GM18858 (cell line): ENCODE measurements at regions not wholly inside any gene's neighbourhood (a gene's known extent, or its start where the extent isn't known, plus 50 kb on each side); places are given as distances from the start of the nearest gene placed in this dataset.
"Not testable (repeated sequence)": the region's sequence is repeated elsewhere in the genome, so short reads cannot be mapped to it uniquely, and the experiment has no call there.

ENCODE experiments used
- ATAC-seq: cut with Tn5 transposase; IDR thresholded peaks from one replicate; pipeline ENCODE4 v1.9.1; 2021; ENCODE audit not compliant: unreplicated experiment

DNA sequence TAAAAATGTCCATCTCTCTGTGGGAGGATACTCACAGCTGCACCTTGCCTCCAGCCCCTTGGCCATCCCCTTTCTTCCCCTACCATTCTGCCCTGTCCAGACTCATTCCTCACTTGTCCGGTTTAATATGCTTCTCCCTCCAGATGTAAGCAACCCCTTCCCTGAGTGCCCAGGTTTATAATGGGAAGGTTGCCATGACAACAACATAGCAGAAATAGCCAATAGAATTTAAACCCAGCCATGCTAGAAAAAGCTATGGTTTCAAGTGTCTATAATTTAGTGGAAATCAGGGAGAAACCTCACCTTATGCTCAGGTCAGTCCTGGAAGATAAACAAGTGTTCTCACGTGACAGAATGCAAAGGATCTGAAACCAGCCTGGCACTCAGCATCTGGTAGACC is 196.0 kb upstream of the FZD8 start:
- no peak for ATAC-seq

DNA sequence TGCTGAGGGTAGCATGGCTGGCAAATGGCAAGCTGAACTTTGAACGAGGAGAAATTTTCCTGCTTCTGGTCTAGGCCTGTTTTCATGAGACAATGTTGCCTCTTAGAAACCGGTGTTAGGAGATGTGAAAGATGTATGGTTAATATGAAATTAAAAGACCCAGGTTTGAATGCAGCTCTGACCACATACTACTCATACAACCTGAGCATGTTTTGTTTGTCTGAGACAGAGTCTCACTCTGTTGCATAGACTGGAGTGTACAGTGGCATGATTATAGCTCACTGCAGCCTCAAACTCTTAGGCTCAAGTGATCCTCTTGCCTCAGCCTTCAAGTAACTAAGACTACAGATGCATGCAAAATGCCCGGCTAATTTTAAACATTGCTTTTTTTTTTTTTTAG is 193.4 kb upstream of the FZD8 start:
- no peak for ATAC-seq

DNA sequence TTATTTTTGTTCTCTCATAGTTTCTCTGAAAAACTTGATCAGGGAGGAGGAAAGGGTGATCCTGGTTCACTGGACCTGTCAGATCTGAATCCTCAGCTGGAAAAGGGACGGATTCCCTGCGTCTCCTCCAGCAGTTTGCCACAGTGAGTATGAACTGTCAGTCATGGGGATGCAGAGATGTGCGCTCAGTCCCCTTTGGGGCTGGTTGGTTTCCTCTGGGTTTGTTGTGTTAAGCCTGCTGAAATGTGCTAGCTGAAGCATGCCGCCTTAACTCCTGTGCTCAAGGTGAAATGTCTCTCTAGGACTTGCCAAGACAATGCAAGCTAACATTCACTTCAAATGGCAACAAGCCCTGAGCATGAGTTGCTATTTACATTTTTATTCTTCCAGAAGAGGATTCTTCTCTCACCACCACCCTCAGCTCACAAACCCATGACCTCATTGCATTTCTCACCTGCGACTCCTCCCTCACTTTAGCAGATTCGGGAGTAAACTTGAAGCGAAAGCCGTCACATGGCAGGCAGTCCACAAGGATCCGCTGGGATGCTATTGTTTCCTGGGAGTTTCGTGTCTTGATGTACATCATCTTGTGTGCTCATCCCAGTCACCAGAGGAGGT is 192.9 kb upstream of the FZD8 start:
- ATAC-seq: no peak

DNA sequence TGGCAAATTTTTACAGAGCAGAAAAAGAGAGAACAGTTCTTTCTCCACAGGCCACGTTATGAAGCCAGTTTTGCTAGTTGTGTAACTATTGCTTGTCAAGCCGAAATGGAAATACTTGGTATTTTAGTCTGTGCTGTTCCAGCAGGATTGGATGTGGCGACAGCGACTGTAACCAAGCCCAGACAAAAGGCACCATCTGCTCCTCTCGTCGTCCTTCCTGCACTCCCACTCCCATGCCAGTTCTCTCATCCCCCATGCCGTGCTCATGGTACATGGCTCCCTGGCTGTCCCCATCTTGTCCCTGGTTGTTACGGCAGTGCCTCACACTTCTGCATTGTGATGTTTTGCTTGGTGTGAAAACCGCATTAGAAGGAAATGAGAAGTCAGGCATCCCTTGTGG is 185.7 kb upstream of the FZD8 start:
- ATAC-seq: no peak

DNA sequence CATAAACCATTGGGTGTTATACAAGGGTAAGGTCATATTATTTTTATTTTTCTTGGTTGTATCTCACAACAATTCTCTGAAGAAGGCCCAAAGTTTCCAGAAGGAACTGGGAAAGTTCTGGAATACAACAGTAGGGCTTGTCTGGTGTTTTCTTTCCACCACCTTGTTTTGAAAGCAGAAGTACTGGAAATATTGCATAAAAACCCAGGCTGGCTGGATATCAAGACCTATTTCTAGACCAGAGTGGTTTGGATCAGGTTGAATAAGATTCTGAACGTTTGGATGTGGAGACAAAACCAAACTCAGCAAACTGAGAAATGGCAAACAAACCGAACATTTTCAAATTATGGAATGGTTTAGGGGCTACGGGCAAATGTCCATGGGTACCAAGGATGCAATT is 182.6 kb upstream of the FZD8 start:
- ATAC-seq: no peak

DNA sequence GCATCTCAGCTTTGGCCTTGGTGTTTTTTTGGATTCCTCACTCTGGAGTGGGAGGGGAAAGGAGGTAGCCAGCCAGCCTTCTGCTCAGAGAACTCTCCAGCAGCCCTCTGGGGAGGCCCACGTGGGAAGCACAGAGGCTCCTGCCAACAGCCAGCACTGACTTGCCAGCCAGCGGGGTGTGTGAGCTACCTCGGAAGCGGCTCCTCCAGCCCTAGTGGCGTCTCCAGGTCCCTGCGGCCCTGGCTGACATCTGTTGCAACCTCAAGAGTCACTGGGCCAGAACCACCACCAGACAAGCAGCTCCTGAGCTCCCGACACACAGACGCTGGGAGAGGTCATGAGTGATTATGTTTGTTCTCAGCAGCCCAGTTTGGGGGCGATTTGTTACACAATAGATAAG is 180.2 kb upstream of the FZD8 start:
- ATAC-seq: no peak

DNA sequence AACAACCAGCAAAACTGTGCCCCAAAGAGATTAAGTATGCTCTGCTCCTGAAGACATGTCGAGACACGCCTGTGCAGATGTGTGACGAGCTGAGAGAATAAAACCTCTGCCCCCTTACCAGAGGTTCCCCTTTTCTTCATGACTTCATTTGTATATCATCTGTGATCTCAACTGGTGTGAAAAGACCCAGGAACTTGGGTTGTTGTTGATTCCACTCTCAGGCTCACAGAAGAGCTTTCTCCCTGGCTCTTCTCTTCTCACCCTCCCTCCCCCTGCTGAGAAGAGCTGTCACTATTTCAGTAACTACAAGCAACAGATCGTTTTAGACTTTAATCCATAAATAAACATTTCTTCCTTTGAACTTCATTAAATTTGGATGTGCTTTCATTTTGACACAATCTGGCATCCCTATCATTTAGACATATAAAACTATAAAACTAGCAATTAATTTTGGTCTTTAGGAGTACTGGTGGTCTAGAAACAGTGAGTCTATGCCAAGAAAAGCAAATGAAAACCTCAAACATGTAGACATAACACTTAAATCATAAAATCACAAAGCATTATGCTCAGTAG is 179.3 kb upstream of the FZD8 start:
- peak; percentile 93 for ATAC-seq

DNA sequence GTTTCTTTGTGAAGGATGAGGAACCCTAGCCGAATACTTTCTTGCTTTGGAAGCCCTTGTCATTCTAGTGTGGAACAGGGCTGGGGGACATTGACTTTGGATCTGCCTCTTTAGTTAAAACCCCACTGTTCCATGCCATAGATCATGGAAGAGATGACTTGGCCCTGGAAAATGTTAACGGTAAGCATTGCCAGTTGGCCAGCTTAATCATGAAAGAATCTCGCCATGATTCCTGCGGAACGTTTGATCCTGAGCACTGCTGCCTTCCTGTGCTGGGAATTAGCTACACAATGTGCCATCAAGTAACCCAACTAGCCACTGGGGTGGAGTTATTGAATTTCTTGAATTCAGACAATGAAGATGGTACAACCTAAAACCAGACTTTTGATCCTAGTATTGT is 177.6 kb upstream of the FZD8 start:
- ATAC-seq: no peak

DNA sequence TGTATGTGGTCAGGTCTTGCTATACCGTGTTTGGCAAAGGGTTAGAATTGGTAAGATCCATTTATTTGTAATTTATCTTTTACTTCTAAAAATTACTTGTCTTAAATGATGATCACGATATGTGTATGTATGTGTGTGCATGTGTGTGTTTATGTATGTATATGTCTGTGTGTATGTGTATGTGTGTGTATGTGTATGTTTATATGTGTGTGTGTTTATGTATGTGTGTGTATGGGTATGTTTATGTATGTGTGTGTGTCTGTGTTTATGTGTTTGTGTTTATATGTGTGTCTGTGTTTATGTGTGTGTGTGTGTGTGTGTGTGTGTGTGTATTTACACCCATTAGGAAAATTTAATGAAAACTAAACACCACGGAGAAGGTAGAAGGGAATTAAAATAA is 176.9 kb upstream of the FZD8 start:
- no peak for ATAC-seq

DNA sequence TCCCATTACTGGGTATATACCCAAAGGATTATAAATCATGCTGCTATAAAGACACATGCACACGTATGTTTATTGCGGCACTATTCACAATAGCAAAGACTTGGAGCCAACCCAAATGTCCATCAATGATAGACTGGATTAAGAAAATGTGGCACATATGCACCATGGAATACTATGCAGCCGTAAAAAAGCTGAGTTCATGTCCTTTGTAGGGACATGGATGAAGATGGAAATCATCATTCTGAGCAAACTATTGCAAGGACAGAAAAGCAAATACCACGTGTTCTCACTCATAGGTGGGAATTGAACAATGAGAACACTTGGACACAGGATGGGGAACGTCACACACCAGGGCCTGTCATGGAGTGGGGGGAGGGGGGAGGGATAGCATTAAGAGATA is 175.0 kb upstream of the FZD8 start:
- ATAC-seq: not testable (repeated sequence)

DNA sequence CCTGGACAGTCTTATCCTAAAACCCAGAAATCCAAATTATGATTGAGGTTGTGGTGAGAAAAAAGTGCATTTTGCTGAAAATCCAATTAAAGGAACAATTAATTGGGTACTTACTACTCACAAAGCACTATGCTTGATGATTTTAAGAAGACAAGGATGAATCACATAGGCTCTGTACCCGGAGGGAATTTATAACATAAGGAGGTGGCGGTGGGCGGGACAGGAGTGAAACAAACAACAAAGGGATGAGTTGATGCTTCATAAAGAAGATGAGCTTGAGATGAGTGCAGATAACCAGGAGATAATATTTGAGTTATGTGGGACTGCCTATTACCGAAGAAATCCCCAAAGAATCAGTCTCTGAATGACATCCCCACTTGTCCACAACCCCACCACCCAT is 171.1 kb upstream of the FZD8 start:
- no peak for ATAC-seq

DNA sequence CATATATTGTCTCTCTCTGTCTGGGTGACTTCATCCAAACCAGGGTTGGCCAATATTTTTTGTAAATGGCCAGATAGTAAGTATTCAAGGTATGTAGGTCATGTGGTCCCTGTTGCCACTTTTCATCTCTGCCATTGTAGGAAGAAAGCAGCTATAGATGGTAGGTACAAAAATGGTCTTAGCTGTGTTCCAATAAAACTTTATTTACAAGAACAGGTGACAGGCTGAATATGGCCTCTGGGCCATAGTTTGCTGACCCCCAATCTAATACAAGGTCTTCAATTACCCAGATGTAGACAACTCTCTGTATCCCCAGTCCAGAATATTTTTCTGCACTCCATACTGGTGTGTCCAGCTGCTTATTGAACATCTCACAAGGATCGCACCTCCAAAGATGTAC is 166.2 kb upstream of the FZD8 start:
- ATAC-seq: no peak

DNA sequence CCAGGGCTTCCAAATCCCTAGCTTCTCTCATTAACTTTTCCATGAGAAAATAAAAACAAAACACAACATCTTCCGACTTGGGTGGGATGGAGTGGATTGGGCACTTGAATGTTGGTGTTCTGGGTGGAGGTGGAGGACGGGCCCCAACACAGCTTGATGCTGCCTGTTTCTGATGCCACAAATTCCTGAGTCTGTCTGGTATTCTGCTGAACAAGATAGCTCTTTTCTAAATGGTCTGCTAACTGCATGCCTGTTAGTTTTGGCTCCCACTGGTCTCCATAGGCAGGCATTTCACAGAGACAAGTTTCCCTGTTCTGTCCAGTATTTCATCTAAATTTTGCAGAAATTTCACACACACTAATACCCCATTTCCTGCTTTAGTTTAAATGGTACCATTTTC is 160.9 kb upstream of the FZD8 start:
- ATAC-seq: no peak

DNA sequence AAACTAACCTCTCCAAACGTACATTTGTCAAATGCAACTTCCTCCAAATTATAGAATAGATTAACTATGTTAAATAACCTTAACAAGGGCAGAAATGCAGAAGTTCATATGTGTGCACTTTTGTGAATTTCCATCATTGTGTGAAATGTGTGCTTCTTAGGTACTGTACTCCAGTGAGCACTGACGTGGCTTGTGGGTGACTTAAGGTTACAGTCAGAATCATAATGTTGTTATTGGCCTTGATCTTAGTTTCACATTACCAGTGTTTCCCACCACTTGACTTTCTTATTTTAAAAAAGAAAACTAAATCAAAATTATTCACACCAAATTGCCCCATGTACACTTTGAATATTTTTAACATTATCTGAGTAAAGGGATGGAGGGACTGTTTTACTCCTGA is 155.1 kb upstream of the FZD8 start:
- no peak for ATAC-seq

DNA sequence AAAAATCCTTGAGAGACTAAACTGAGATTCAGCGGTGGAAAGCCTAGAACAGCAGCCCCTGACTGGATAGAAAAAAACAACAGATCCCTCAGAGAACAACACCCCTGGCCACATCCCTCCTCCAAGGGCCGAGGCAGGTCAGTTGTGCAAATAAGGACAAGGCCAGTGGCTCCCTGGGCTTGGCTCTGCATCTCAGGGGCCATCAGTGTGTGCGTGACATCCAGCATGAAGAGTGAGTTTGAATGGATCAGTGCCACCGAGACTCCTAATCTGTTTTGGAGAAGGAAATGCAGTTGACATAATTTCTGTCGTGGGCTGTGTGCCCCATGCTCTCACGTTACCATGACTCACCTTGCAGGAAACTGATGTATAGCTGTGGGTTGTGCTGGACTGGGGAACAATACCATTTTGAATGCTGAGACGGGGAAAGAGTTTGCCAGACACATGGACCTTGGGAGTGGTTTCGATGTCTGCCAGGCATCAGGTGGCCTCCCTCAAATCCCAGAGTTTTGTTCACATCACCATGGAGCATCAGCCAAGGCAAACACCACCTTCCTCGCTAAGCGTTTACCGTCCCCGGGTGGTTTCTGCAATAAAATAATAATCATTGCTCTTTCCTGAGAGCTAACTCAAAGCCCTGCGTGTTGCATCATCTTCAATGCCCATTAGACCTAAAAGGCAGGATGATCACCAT is 153.2 kb upstream of the FZD8 start:
- no peak for ATAC-seq

DNA sequence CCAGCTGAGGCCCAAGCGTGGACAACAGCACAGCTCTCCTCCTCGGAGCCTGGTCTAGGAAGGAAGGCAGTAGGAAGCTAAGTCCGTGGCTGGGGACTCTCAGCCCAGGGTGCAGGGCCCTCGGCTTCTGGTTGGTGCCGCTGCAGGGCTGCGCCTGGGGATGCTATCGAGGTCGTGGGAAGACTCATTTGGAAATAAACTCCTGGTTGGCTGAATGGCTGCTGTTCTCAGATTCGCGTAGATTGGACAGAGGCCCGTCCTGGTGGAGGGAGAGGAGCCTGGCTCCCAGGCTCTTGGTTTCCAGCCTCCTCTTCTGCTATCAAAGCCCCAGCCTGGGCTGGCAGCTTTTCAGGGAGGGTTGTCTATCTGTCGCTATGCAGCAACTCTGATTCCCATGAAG is 152.6 kb upstream of the FZD8 start:
- ATAC-seq: no peak

DNA sequence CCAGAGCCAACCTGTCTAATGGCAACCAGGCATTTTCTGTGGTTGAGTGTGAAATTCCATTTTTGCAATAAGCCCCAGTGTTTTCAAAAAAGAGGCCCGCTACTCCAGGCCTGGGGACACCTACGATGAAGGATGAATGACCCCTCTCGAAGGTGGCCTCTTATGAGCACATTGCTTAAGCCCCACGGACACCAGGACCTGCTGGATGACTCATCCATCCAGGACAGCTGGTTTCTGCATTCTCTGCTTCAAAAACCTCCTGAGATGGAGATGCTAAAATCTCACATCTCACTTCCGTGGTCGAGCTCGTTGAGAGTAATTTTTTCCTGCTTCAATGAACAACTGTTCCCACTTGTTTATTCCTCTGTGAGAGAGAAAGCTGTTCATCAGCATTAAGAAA is 150.2 kb upstream of the FZD8 start:
- no peak for ATAC-seq

DNA sequence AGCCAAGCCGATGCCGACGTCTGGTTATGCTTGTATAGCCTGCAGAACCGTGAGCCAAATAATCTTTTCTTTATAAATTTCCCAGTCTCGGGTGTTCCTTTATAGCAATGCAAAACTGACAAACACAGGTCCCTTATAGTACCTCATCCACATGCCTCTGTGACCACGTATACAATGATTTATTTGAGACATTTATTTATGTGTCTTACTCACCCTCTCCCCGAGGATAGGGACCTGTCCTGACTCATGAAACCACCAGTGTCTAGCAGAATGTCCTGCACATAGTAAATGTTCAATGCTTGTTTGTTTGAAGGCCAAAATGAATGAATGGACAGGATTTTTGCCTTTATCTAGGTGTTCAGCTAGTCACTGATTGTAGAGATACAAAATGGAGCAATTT is 147.9 kb upstream of the FZD8 start:
- no peak for ATAC-seq

DNA sequence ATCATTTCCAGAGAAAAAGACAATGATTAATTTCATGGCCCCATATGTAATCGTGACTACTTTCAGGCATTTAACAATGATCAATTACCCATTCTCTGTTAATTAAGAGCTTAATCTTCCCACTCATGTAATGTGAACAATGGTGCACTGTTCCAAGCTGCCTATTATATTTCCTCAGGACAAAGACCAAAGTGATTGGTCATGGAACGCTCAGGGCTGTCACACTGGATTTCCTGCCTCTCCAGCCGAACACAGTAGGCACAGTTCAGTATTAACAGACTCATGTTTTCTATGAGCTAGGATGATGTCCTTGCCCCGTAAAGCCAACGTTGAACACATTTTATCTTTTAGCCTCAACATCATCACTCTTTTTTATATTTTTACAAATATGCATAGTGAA is 142.7 kb upstream of the FZD8 start:
- no peak for ATAC-seq

DNA sequence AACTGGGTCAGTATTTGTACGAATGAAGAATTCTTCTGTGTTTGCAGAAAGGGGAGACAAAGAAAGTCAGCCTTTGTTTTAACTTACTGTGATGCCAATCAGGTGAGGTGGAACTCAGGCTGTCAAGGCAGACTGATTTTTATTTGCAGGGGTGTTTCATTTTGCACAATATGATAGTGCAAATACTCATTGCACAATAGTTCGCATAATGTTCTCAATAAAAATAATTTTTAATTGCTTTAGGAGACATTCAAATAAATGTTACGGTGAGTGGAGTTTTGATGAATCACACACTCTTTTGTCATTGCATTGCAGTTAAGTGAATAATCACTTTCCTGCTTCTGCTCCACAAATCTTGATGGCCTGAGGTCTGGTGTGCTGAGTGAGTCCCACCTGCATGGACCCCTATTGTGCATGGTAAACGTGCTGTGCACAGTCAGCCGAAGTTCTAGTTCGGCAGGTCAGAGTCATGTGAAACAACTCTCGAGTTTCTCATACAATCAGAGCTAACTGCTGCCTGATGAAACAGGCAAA is 141.3 kb upstream of the FZD8 start:
- no peak for ATAC-seq

DNA sequence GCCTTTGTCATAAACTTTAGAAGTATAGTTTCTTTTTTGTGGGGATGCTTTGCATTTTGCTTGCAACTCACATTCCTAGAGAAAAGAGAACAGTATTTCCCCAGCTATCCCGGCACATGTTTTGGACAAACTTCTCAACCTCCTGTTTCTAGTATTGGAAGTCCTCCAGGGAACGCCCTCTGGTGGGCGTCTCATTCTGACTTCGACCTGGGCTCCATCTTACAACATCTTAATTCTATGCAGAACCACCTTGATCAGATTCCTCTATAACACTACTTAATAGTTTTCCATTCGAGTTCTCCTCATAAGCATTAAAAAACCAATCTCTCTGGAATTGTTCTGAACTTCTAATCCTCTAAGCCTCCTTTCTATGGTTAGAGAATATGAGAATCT is 139.5 kb upstream of the FZD8 start:
- ATAC-seq: no peak

DNA sequence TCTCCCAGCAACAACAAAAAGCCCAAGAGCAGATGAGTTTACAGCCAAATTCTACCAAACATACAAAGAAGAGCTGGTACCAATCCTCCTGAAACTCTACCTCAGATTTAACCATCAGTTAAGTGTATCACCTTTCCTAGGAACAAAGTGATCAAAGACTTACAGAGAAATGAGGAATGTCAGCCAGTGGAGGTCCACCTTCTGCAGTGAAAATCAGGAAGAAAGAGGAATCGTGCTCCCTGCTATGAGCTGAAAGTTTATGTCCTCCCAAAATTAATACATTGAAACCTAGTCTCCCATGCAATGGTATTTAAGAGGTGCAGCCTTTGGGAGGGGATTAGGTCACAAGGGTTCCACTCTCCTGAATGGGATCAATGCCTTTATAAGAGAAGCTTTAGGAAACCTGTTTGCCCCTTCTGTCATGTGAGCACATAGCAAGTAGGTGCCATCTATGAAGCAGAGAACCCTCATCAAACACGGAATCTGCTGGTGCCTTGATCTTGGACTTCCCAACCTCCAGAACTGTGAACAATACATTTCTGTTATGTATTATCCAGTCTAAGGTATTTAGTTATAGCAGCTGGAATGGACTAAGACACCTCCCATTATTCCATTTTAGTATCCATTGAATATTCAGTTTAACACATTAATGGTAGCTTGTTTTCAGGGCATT is 139.0 kb upstream of the FZD8 start:
- no peak for ATAC-seq
